ENCODE measurements at regions not wholly inside any gene's neighbourhood (a gene's known extent, or its start where the extent isn't known, plus 50 kb on each side); places are given as distances from the start of the nearest gene placed in this dataset.

DNA sequence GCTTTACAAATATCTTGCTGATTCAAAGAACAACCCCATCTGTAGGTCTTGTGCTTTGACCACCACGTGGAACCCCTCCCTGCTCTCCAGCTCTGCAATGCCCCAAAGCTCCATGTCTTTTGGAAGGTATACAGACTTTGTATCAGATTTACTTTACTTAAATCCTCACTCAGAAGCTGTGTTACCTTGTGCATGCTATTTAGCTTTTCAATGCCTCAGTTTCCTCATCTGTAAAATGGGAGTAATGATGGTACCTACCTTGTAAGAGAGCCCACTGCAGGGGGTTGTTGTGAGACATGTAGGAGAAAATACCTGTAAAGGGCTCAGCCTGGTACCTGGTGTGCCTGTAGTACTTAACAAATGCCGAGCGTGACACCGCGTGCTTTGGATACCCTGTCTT is 200.2 kb upstream of the CHD6 start:
- TF ChIP-seq GATA2 (IDR thresholded peaks at IDR 0.05; ENCODE audit: low read depth, low read length) (no peak), GATA3 (IDR thresholded peaks at IDR 0.05; ENCODE audit: low read depth, low read length) (no peak)

Measured in SH-SY5Y (cell line).